ENCODE measurements at regions not wholly inside any gene's neighbourhood (a gene's known extent, or its start where the extent isn't known, plus 50 kb on each side); places are given as distances from the start of the nearest gene placed in this dataset.

- no peak for DNase-seq (ENCODE audit: low spot score)
- TF ChIP-seq, protein P1, sequence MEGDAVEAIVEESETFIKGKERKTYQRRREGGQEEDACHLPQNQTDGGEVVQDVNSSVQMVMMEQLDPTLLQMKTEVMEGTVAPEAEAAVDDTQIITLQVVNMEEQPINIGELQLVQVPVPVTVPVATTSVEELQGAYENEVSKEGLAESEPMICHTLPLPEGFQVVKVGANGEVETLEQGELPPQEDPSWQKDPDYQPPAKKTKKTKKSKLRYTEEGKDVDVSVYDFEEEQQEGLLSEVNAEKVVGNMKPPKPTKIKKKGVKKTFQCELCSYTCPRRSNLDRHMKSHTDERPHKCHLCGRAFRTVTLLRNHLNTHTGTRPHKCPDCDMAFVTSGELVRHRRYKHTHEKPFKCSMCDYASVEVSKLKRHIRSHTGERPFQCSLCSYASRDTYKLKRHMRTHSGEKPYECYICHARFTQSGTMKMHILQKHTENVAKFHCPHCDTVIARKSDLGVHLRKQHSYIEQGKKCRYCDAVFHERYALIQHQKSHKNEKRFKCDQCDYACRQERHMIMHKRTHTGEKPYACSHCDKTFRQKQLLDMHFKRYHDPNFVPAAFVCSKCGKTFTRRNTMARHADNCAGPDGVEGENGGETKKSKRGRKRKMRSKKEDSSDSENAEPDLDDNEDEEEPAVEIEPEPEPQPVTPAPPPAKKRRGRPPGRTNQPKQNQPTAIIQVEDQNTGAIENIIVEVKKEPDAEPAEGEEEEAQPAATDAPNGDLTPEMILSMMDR (IDR thresholded peaks at IDR 0.05), result no peak
- H3K4me3 ChIP-seq, result no peak overlapping the region
- no peak overlapping the region for H3K27ac ChIP-seq
These were observed 711.1 kb downstream of the CBLN2 start for GRCh38 chr18:71832946-71833617.

DNA sequence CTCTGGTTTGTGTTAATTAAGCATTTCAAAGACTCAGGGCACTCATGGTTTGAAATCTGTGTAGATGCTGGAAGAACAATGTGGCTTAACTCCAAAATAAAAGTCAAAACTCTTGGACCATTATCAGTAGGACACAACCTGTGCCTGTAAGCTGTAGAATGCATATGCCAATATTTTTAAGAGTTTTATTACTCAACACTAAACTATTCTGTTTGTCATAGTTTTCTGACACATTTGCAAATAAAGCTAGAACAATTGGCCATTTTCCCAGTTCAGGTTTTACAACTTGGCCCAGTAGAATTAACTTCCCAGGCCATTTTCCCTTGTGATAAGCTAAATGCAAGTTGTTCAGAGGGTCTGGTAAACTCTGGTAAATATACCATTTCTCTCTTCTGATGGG, 713.1 kb downstream of the CBLN2 start:
- DNase-seq (ENCODE audit: low spot score), result no peak
- Histone ChIP-seq H3K27ac (no peak overlapping the region), H3K4me3 (no peak overlapping the region)
- TF ChIP-seq, protein P1 (IDR thresholded peaks at IDR 0.05), result no peak

DNA sequence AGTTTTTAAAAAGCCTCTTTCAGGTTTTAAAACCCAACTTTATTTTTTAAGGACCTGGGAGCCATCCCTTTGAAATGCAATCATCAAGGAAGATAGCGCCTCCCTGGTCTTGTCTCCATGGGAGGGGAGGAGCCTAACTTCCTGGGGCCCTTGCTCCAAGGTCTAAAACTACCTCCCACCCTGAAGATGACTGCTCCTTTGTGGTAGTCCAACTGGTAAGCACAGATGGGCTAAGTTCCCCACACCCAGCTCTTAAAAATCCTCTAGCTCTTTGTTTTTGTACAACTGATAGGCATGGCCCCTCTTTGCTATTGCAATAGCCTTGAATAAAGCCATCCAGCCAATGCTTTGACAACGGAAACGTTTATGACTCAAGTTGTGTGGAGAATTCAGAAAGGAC, 716.8 kb downstream of the CBLN2 start:
- no peak for DNase-seq (ENCODE audit: low spot score)

GRCh38 chr18:71815305-71815704, 728.8 kb downstream of the CBLN2 start:
- TF ChIP-seq, protein P1 (IDR thresholded peaks at IDR 0.05), result no peak
- Histone ChIP-seq H3K27ac (no peak overlapping the region), H3K4me3 (no peak overlapping the region)
- no peak for DNase-seq (ENCODE audit: low spot score)

More for the DNA sequence above, 716.8 kb downstream of the CBLN2 start:
- TF ChIP-seq, protein P1 (IDR thresholded peaks at IDR 0.05), result no peak
- H3K27ac ChIP-seq, result no peak overlapping the region
- no peak overlapping the region for H3K4me3 ChIP-seq

GRCh38 chr18:71809711-71810110, 734.4 kb downstream of the CBLN2 start:
- TF ChIP-seq, protein P1 (IDR thresholded peaks at IDR 0.05), result no peak
- no peak overlapping the region for H3K27ac ChIP-seq
- H3K4me3 ChIP-seq, result no peak overlapping the region
- no peak for DNase-seq (ENCODE audit: low spot score)

- Histone ChIP-seq H3K4me3 (no peak overlapping the region), H3K27ac (no peak overlapping the region)
- no peak for DNase-seq (ENCODE audit: low spot score)
- TF ChIP-seq, protein P1 (IDR thresholded peaks at IDR 0.05), result no peak
These were observed 735.5 kb downstream of the CBLN2 start for GRCh38 chr18:71808616-71809015.

DNA sequence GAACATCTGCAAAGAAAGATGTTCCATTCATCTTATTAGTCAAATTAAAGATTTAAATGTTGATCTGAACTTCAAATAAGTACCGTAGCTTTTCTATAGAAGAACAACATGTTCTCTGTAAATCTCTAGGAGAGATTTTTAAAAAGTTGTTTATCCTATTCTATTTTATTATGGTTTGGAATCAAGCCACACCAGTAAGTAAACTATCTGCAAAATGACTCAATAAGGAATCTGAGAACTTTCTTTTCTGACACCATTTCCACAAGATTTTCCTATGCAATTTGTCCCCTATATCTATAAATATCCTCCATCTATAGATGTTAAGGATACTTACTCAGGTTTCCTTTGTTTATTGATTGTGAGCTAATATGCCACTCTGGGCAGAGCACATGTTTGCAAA, 736.6 kb downstream of the CBLN2 start:
- no peak overlapping the region for H3K27ac ChIP-seq
- TF ChIP-seq, protein P1 (IDR thresholded peaks at IDR 0.05), result no peak
- no peak for DNase-seq (ENCODE audit: low spot score)
- no peak overlapping the region for H3K4me3 ChIP-seq
